Trophoblast cell (in vitro differentiated cells and primary cell): ENCODE measurements at regions not wholly inside any gene's neighbourhood (a gene's known extent, or its start where the extent isn't known, plus 50 kb on each side); places are given as distances from the start of the nearest gene placed in this dataset.

Source experiments
- DNase-seq, 2 donors: peaks; one replicate each; pipeline ENCODE4 v3.0.0-alpha.2; 2016
- H2AFZ ChIP-seq: 2 replicates; pipeline ENCODE4 v1.6.1; 2013; ENCODE audit warnings: low read length, moderate library complexity, mild to moderate bottlenecking; ENCODE audit not compliant: insufficient read depth, poor library complexity
- H2AK5ac ChIP-seq: 2 replicates; pipeline ENCODE4 v1.6.1; 2013; ENCODE audit warnings: mild to moderate bottlenecking, low read length
- H2BK120ac ChIP-seq: 2 replicates; pipeline ENCODE4 v1.6.1; 2013; ENCODE audit warnings: low read length, mild to moderate bottlenecking, moderate library complexity; ENCODE audit not compliant: insufficient read depth, poor library complexity
- H2BK12ac ChIP-seq: 2 replicates; pipeline ENCODE4 v1.6.1; 2013; ENCODE audit warnings: mild to moderate bottlenecking, low read length, moderate library complexity
- H2BK5ac ChIP-seq: 2 replicates; pipeline ENCODE4 v1.6.1; 2013; ENCODE audit warnings: low read length, low read depth, moderate library complexity, mild to moderate bottlenecking; ENCODE audit not compliant: poor library complexity
- H3K14ac ChIP-seq: 2 replicates; pipeline ENCODE4 v1.6.1; 2013; ENCODE audit warnings: mild to moderate bottlenecking, low read length
- H3K18ac ChIP-seq: 2 replicates; pipeline ENCODE4 v1.6.1; 2013; ENCODE audit warnings: mild to moderate bottlenecking, low read length
- H3K23ac ChIP-seq: 2 replicates; pipeline ENCODE4 v1.6.1; 2013; ENCODE audit warnings: low read length
- H3K27ac ChIP-seq: 2 replicates; pipeline ENCODE4 v1.5.1; 2013; ENCODE audit warnings: low read depth, mild to moderate bottlenecking, inconsistent platforms, low read length, moderate library complexity
- H3K27me3 ChIP-seq: 2 replicates; pipeline ENCODE4 v1.6.1; 2013; ENCODE audit warnings: inconsistent platforms, mild to moderate bottlenecking, low read length, moderate library complexity; ENCODE audit not compliant: insufficient read depth
- H3K36me3 ChIP-seq, 2 experiments: 1 replicate in 1 of 2; 2 replicates in 1 of 2; pipeline ENCODE4 v1.6.1; 2013; ENCODE audit warnings: low read length in 2 of 2, mild to moderate bottlenecking in 2 of 2, moderate library complexity in 1 of 2; ENCODE audit not compliant: insufficient read depth in 2 of 2, control insufficient read depth in 1 of 2
- H3K4ac ChIP-seq: 2 replicates; pipeline ENCODE4 v1.6.1; 2013; ENCODE audit warnings: low read depth, mild to moderate bottlenecking, low read length, moderate library complexity
- H3K4me1 ChIP-seq, 2 experiments: 1 replicate in 1 of 2; 2 replicates in 1 of 2; pipeline ENCODE4 v1.6.1; 2013; ENCODE audit warnings: low read length in 2 of 2, mild to moderate bottlenecking in 2 of 2, moderate library complexity in 1 of 2; ENCODE audit not compliant: insufficient read depth in 2 of 2, control insufficient read depth in 1 of 2
- H3K4me2 ChIP-seq: 2 replicates; pipeline ENCODE4 v1.6.1; 2013; ENCODE audit warnings: inconsistent platforms, mild to moderate bottlenecking, low read length, moderate library complexity
- H3K4me3 ChIP-seq: 2 replicates; pipeline ENCODE4 v1.5.1; 2013; ENCODE audit warnings: mild to moderate bottlenecking, low read depth, low read length, inconsistent platforms
- H3K79me1 ChIP-seq: one replicate; pipeline ENCODE4 v1.6.1; 2013; ENCODE audit warnings: low read length
- H3K79me2 ChIP-seq: 2 replicates; pipeline ENCODE4 v1.6.1; 2013; ENCODE audit warnings: low read length, mild to moderate bottlenecking; ENCODE audit not compliant: control insufficient read depth, insufficient read depth, poor library complexity
- H3K9ac ChIP-seq: 2 replicates; pipeline ENCODE4 v1.6.1; 2013; ENCODE audit warnings: mild to moderate bottlenecking, low read length
- H3K9me3 ChIP-seq: 2 replicates; pipeline ENCODE4 v1.6.1; 2013; ENCODE audit warnings: low read depth, mild to moderate bottlenecking, control low read depth, inconsistent platforms, low read length; ENCODE audit not compliant: insufficient read depth
- H4K12ac ChIP-seq: 2 replicates; pipeline ENCODE4 v1.6.1; 2013; ENCODE audit warnings: low read depth, mild to moderate bottlenecking, low read length, moderate library complexity
- H4K8ac ChIP-seq: 2 replicates; pipeline ENCODE4 v1.6.1; 2013; ENCODE audit warnings: low read depth, mild to moderate bottlenecking, low read length, moderate library complexity
- H4K91ac ChIP-seq: one replicate; pipeline ENCODE4 v1.6.1; 2013; ENCODE audit warnings: low read depth, mild to moderate bottlenecking, low read length, moderate library complexity
- WGBS: extraction: QIAGEN DNeasy Blood & Tissue Kit; methylation state at CpG from one replicate; pipeline ENCODE4 v1.1.7; 2013; ENCODE audit warnings: missing lambda C conversion rate; ENCODE audit not compliant: insufficient read length, insufficient coverage; ENCODE audit errors: extremely low coverage; 5-methylcytosine and 5-hydroxymethylcytosine counted together

- Histone ChIP-seq H3K79me2 (no peaks in the 10 kb centered on the region), H2BK5ac (no peak overlapping the region), H2BK12ac (no peak overlapping the region), H3K27ac (no peak overlapping the region), H3K79me1 (no peaks in the 10 kb centered on the region), H3K36me3 (no peaks in the 10 kb centered on the region), H2AFZ (no peak overlapping the region), H4K12ac (no peak overlapping the region), H2AK5ac (no peak overlapping the region), H3K14ac (no peak overlapping the region), H3K4me3 (no peak overlapping the region), H3K23ac (no peak overlapping the region), H3K9ac (no peak overlapping the region), H3K18ac (no peak overlapping the region), H4K8ac (no peak overlapping the region), H3K4me1 (no peaks in the 10 kb centered on the region), H3K4ac (no peak overlapping the region), H3K27me3 (no peaks in the 10 kb centered on the region), H3K9me3 (peaks cover 5% of the 10 kb centered on the region), H2BK120ac (no peak overlapping the region), H4K91ac (no peak overlapping the region), H3K4me2 (no peak overlapping the region)
- no peak for DNase-seq
- WGBS = no CpG with 5 or more reads among the region's 3 CpGs
These were observed 125.8 kb downstream of the C1D start for GRCh38 chr2:67936969-67937368.

DNA sequence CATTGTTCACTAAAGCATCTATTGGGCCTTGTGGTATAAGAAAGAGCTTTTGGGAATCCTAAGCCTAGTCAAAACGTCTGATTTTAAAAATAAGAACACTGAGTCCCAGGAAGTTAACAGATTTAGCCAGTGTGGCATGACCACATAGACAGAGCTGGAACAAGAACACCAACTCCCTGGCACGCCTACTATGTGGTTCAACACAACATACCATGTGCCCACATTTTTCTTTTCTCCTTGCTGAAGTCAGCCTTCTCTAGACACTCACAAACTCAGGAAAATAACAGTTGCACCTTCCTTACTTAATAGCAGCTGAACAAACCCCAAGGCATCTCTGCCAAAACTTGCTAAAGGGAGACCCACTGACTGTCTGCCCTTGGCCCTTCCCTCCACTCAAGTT is 124.8 kb downstream of the C1D start:
- Histone ChIP-seq H3K4me2 (no peak overlapping the region), H3K18ac (no peak overlapping the region), H3K23ac (no peak overlapping the region), H2AK5ac (no peak overlapping the region), H3K36me3 (no peaks in the 10 kb centered on the region), H4K12ac (no peak overlapping the region), H3K79me1 (no peaks in the 10 kb centered on the region), H3K4me3 (no peak overlapping the region), H3K79me2 (no peaks in the 10 kb centered on the region), H3K4me1 (no peaks in the 10 kb centered on the region), H2BK120ac (no peak overlapping the region), H3K9me3 (peaks cover 5% of the 10 kb centered on the region), H3K4ac (no peak overlapping the region), H3K9ac (no peak overlapping the region), H3K14ac (no peak overlapping the region), H2AFZ (no peak overlapping the region), H4K8ac (no peak overlapping the region), H3K27ac (no peak overlapping the region), H4K91ac (no peak overlapping the region), H3K27me3 (no peaks in the 10 kb centered on the region), H2BK5ac (no peak overlapping the region), H2BK12ac (no peak overlapping the region)
- WGBS = no CpG with 5 or more reads among the region's 2 CpGs
- no peak for DNase-seq

DNA sequence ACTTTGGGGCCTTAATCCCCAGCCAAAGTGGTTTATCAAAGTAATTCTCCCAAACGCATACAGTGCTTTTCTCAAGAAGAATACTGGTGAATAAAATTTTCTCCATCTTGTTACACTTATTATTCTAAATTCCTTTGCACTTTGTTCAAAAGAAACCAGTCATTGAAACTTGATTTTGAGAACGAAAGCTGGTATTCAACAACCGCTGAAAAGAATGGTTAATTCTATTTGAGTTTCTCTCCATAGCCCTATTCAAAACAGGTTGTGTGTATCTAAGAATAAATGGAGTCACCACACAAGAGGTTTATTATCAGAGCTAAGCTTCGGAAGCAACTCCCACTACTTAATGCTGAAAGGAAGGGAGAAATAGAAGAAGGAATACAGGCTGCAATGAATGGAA is 117.7 kb downstream of the C1D start:
- Histone ChIP-seq H3K4me1 (no peaks in the 10 kb centered on the region), H4K12ac (no peak overlapping the region), H2BK5ac (no peak overlapping the region), H3K79me1 (no peaks in the 10 kb centered on the region), H3K9me3 (peaks cover 5% of the 10 kb centered on the region), H3K18ac (no peak overlapping the region), H3K36me3 (no peaks in the 10 kb centered on the region), H3K4me3 (no peak overlapping the region), H2AFZ (no peak overlapping the region), H3K4ac (no peak overlapping the region), H3K27ac (no peak overlapping the region), H3K23ac (no peak overlapping the region), H2AK5ac (no peak overlapping the region), H2BK120ac (no peak overlapping the region), H4K91ac (no peak overlapping the region), H3K14ac (no peak overlapping the region), H3K9ac (no peak overlapping the region), H3K79me2 (no peaks in the 10 kb centered on the region), H2BK12ac (no peak overlapping the region), H3K27me3 (no peaks in the 10 kb centered on the region), H3K4me2 (no peak overlapping the region), H4K8ac (no peak overlapping the region)
- DNase-seq = no peak
- WGBS = no CpG with 5 or more reads among the region's 4 CpGs

DNA sequence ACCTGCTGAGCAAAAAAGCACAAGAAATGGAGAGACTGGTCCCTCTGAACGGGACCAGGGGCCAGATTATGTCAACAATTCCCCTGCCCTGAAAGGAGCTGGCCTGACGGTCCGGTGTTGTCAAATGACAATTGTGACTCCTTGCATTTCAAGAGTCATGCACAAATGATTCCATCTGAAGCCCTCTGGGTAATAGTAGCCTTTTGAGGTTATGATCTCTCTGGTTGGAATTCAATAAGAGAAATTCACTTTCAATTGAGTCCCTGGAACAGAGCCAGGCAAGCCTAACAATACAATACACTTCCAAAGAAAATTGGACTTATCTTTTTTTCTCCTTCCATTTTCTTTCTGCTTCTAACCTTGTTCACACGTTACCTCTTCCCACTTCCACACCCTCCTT is 116.9 kb downstream of the C1D start:
- H4K12ac ChIP-seq = no peak overlapping the region
- no CpG with 5 or more reads among the region's 4 CpGs for WGBS
- no peak overlapping the region for H2BK120ac ChIP-seq
- H3K27me3 ChIP-seq = no peaks in the 10 kb centered on the region
- no peaks in the 10 kb centered on the region for H3K79me2 ChIP-seq
- no peak overlapping the region for H3K27ac ChIP-seq
- H3K4me2 ChIP-seq = no peak overlapping the region
- H3K9me3 ChIP-seq = no peaks in the 10 kb centered on the region
- no peak overlapping the region for H3K18ac ChIP-seq
- no peak overlapping the region for H3K23ac ChIP-seq
- no peaks in the 10 kb centered on the region for H3K79me1 ChIP-seq
- no peak overlapping the region for H4K8ac ChIP-seq
- H3K4me1 ChIP-seq = no peaks in the 10 kb centered on the region
- H3K4me3 ChIP-seq = no peak overlapping the region
- no peaks in the 10 kb centered on the region for H3K36me3 ChIP-seq
- no peak overlapping the region for H3K4ac ChIP-seq
- H4K91ac ChIP-seq = no peak overlapping the region
- H3K9ac ChIP-seq = no peak overlapping the region
- H2AK5ac ChIP-seq = no peak overlapping the region
- no peak overlapping the region for H2BK12ac ChIP-seq
- DNase-seq = no peak
- H3K14ac ChIP-seq = no peak overlapping the region
- H2BK5ac ChIP-seq = no peak overlapping the region
- no peak overlapping the region for H2AFZ ChIP-seq

DNA sequence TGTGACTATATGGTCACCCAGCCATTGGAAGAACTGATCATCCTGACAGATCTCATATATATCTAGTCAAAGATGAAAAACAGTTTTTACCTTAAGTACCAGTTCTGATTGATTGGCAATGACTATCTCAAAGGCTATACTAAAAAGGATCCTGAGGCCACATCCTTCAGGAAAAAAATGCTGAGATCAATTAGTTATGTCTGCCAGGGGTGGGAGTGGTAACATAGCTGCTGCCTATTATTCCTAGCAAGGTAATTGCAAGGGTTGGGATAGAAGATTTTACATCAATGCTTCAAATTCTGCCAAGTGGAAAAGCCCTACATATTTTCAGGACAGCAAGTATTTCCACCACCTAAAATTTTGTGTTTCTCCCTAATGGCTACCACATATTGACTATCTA is 114.7 kb downstream of the C1D start:
- Histone ChIP-seq H3K27ac (no peak overlapping the region), H4K91ac (no peak overlapping the region), H3K4ac (no peak overlapping the region), H3K14ac (no peak overlapping the region), H2AK5ac (no peak overlapping the region), H2BK5ac (no peak overlapping the region), H3K4me3 (no peak overlapping the region), H3K18ac (no peak overlapping the region), H3K79me1 (no peaks in the 10 kb centered on the region), H2BK12ac (no peak overlapping the region), H2BK120ac (no peak overlapping the region), H3K4me1 (no peaks in the 10 kb centered on the region), H4K12ac (no peak overlapping the region), H3K23ac (no peak overlapping the region), H3K9me3 (no peaks in the 10 kb centered on the region), H3K79me2 (no peaks in the 10 kb centered on the region), H3K27me3 (no peaks in the 10 kb centered on the region), H4K8ac (no peak overlapping the region), H3K4me2 (no peak overlapping the region), H2AFZ (no peak overlapping the region), H3K36me3 (no peaks in the 10 kb centered on the region), H3K9ac (no peak overlapping the region)
- DNase-seq = no peak
